A549 (cell line): ENCODE measurements at regions not wholly inside any gene's neighbourhood (a gene's known extent, or its start where the extent isn't known, plus 50 kb on each side); places are given as distances from the start of the nearest gene placed in this dataset.

Experiments
- ATAC-seq, 2 experiments: fragments of 200-7000 bp in 1 of 2; fragments of >200 bp in 1 of 2; cut with Nextera tagmentation in 1 of 2; cut with Tn5 transposase in 1 of 2; 3 replicates each; pipeline versions ENCODE4 v1.8.0 to v1.9.1; 2018 to 2020; ENCODE audit warnings: mild to moderate bottlenecking in 1 of 2, moderate library complexity in 1 of 2
- CTCF ChIA-PET: fragments of 300-600 bp; sonication (Branson Sonifier 250); formaldehyde crosslinking; extraction: SDS; loops from one replicate; lab custom pipeline; 2021; ENCODE audit warnings: antibody characterized with exemption, inconsistent platforms; lab: Yijun Ruan, JAX
- POLR2A ChIA-PET: fragments of 350-600 bp; formaldehyde crosslinking; extraction: SDS; loops from one replicate; lab custom pipeline; 2021; ENCODE audit warnings: antibody characterized with exemption, inconsistent platforms; lab: Yijun Ruan, JAX
- DNase-seq, 2 experiments: peaks; one replicate each; pipeline versions ENCODE4 v3.0.0 to v3.0.0-alpha.2; 2011 to 2016; ENCODE audit warnings: low read depth in 1 of 2, low spot score in 1 of 2
- FAIRE-seq: peaks from 2 replicates; lab custom pipeline; 2011; peaks lifted over from hg19 to GRCh38; lab: Jason Lieb, UNC
- H3K27ac ChIP-seq, 2 experiments: fragments of >200 bp; sonication (Bioruptor Twin); formaldehyde crosslinking; 3 replicates each; pipeline ENCODE4 v1.5.1; 2016 to 2017
- H3K4me1 ChIP-seq: fragments of >200 bp; sonication (Bioruptor Twin); formaldehyde crosslinking; 3 replicates; pipeline ENCODE4 v1.6.1; 2016
- H3K4me2 ChIP-seq: fragments of >200 bp; sonication (Bioruptor Twin); formaldehyde crosslinking; 3 replicates; pipeline ENCODE4 v1.6.1; 2016
- H3K4me3 ChIP-seq: fragments of >200 bp; sonication (Bioruptor Twin); formaldehyde crosslinking; 3 replicates; pipeline ENCODE4 v1.5.1; 2016
- H3K9me3 ChIP-seq: fragments of >200 bp; sonication (Bioruptor Twin); formaldehyde crosslinking; 3 replicates; pipeline ENCODE4 v1.6.1; 2016
- CBX2 ChIP-seq: fragments of 200-600 bp; sonication (generic); IDR thresholded peaks from 2 replicates; pipeline ENCODE4 v1.6.1; 2016; ENCODE audit warnings: low read depth, mild to moderate bottlenecking, borderline replicate concordance
- CBX8 ChIP-seq: fragments of 200-600 bp; sonication (generic); IDR thresholded peaks from 2 replicates; pipeline ENCODE4 v1.6.1; 2016
- EHF ChIP-seq: fragments of 250-450 bp; sonication (Bioruptor Pico); IDR thresholded peaks from 2 replicates; pipeline ENCODE4 v1.5.0; 2020; ENCODE audit warnings: mild to moderate bottlenecking
- EHMT2 ChIP-seq: fragments of 200-600 bp; sonication (generic); IDR thresholded peaks from 2 replicates; pipeline ENCODE4 v1.6.1; 2016; ENCODE audit warnings: antibody characterized with exemption, low read depth, mild to moderate bottlenecking, moderate library complexity
- EP300 ChIP-seq, 2 experiments: fragments of >200 bp; sonication (Bioruptor Twin); formaldehyde crosslinking; IDR thresholded peaks; 2 replicates in 1 of 2; 3 replicates in 1 of 2; pipeline ENCODE4 v1.6.1; 2016 to 2017
- FOSB ChIP-seq: fragments of 250-450 bp; sonication (Bioruptor Pico); IDR thresholded peaks from 2 replicates; pipeline ENCODE4 v1.5.0; 2020; ENCODE audit warnings: mild to moderate bottlenecking, moderate library complexity
- GATA3 ChIP-seq: IDR thresholded peaks from 2 replicates; pipeline ENCODE4 v1.6.1; 2012; ENCODE audit warnings: borderline replicate concordance
- HES2 ChIP-seq: fragments of >200 bp; sonication (Bioruptor Twin); formaldehyde crosslinking; IDR thresholded peaks from 2 replicates; pipeline ENCODE4 v1.6.1; 2016
- HOXB5 ChIP-seq: fragments of 250-450 bp; sonication (Bioruptor Pico); IDR thresholded peaks from 2 replicates; pipeline ENCODE4 v1.5.0; 2020; ENCODE audit warnings: mild to moderate bottlenecking, moderate library complexity
- JUNB ChIP-seq: fragments of >200 bp; sonication (Bioruptor Twin); formaldehyde crosslinking; IDR thresholded peaks from 2 replicates; pipeline ENCODE4 v1.6.1; 2016
- KDM5A ChIP-seq: fragments of 200-600 bp; sonication (generic); IDR thresholded peaks from 2 replicates; pipeline ENCODE4 v1.6.1; 2016; ENCODE audit warnings: antibody characterized with exemption, mild to moderate bottlenecking
- MAFK ChIP-seq: fragments of 450-650 bp; IDR thresholded peaks from 2 replicates; pipeline ENCODE4 v1.6.1; 2014; ENCODE audit not compliant: partially characterized antibody
- NFE2L2 ChIP-seq: fragments of 150-350 bp; conservative IDR thresholded peaks from 2 replicates; pipeline ENCODE4 v1.6.1; 2014; ENCODE audit warnings: low read length
- NPAS2 ChIP-seq: fragments of 250-450 bp; sonication (Bioruptor Pico); IDR thresholded peaks from 2 replicates; pipeline ENCODE4 v1.8.0; 2022; ENCODE audit warnings: mild to moderate bottlenecking, moderate library complexity, borderline replicate concordance
- NR3C1 ChIP-seq: fragments of >200 bp; sonication (Bioruptor Twin); formaldehyde crosslinking; IDR thresholded peaks from 3 replicates; pipeline ENCODE4 v1.6.1; 2017
- PBX3 ChIP-seq: IDR thresholded peaks from 2 replicates; pipeline ENCODE4 v1.6.1; 2012
- RFX5 ChIP-seq: fragments of 450-650 bp; IDR thresholded peaks from 2 replicates; pipeline ENCODE4 v1.7.1; 2014; ENCODE audit warnings: antibody characterized with exemption, mild to moderate bottlenecking, moderate library complexity
- TFCP2L1 ChIP-seq: fragments of 250-450 bp; sonication (Bioruptor Pico); IDR thresholded peaks from 2 replicates; pipeline ENCODE4 v1.5.0; 2021; ENCODE audit warnings: mild to moderate bottlenecking
- USF2 ChIP-seq: fragments of 450-650 bp; IDR thresholded peaks from 2 replicates; pipeline ENCODE4 v1.6.1; 2014; ENCODE audit warnings: antibody characterized with exemption
- ZC3H11A ChIP-seq: fragments of 450-650 bp; IDR thresholded peaks from 2 replicates; pipeline ENCODE4 v1.6.1; 2014; ENCODE audit warnings: antibody characterized with exemption, mild to moderate bottlenecking
- WGBS: methylation state at CpG from one replicate; pipeline ENCODE4 v1.1.6; 2017; ENCODE audit errors: missing lambda C conversion rate; 5-methylcytosine and 5-hydroxymethylcytosine counted together

GRCh38 chr10:113447278-113447677 lies 105.6 kb upstream of the HABP2 start:
- CTCF ChIA-PET = interaction anchor here (0.8 to 4.0 kb wide), 2 partner anchors 7 to 14 kb away, joined by 3 to 22 read pairs; no protein-coding TSS in a partner anchor
- POLR2A ChIA-PET = no interaction called here
- Histone ChIP-seq H3K9me3 (no peaks in the 10 kb centered on the region), H3K4me2 (no peak overlapping the region), H3K4me1 (no peaks in the 10 kb centered on the region), H3K4me3 (no peak overlapping the region), H3K27ac (no peak overlapping the region)
- 0% methylated on average over 1 of the region's 1 CpG for WGBS
- ATAC-seq (no peak), DNase-seq (no peak), FAIRE-seq (no peak)
- no peak for TF ChIP-seq NR3C1
- TF ChIP-seq FOSB (CRISPR knock-in tag) = no peak
- TF ChIP-seq EP300 (IDR thresholded peaks at IDR 0.05) = no peak
- no peak for TF ChIP-seq TFCP2L1 (CRISPR knock-in tag)
- no peak for TF ChIP-seq HES2
- no peak for TF ChIP-seq EHMT2
- TF ChIP-seq MAFK = no peak
- no peak for TF ChIP-seq CBX2
- TF ChIP-seq HOXB5 (CRISPR knock-in tag) = no peak
- no peak for TF ChIP-seq NFE2L2
- TF ChIP-seq PBX3 = no peak
- TF ChIP-seq RFX5 = no peak
- no peak for TF ChIP-seq KDM5A
- no peak for TF ChIP-seq GATA3
- no peak for TF ChIP-seq NPAS2
- TF ChIP-seq JUNB = no peak
- no peak for TF ChIP-seq ZC3H11A
- no peak for TF ChIP-seq EHF (CRISPR knock-in tag)

- Histone ChIP-seq H3K27ac (no peak overlapping the region), H3K9me3 (no peaks in the 10 kb centered on the region), H3K4me3 (no peak overlapping the region)
- DNase-seq (no peak), FAIRE-seq (no peak)
- POLR2A ChIA-PET = no interaction called here
- no peak for TF ChIP-seq HES2
- no peak for TF ChIP-seq USF2
- no peak for TF ChIP-seq CBX8
- TF ChIP-seq EHMT2 = no peak
- TF ChIP-seq PBX3 = no peak
- no peak for TF ChIP-seq EHF (CRISPR knock-in tag)
- no peak for TF ChIP-seq KDM5A
- TF ChIP-seq, all 56 proteins: peak for 0
- WGBS = 8% methylated on average over 5 of the region's 5 CpGs
- ATAC-seq = no peak
- Histone ChIP-seq H3K4me1 (no peaks in the 10 kb centered on the region), H3K4me2 (no peak overlapping the region)
- CTCF ChIA-PET = interaction anchor here (0.8 to 1.3 kb wide), 2 partner anchors 13 to 71 kb away, joined by 3 read pairs; no protein-coding TSS in a partner anchor
These were observed 103.7 kb upstream of the HABP2 start for GRCh38 chr10:113449006-113449695.
